ENCODE measurements at regions not wholly inside any gene's neighbourhood (a gene's known extent, or its start where the extent isn't known, plus 50 kb on each side); places are given as distances from the start of the nearest gene placed in this dataset.

GRCh38 chr19:41521931-41522555 is 53.9 kb upstream of the CEACAM21 start:
- POLR2A ChIA-PET: no interaction called here
- Mint-ChIP-seq H3K9me3 (no peaks in the 10 kb centered on the region), H3K4me3 (peak overlapping the region; percentile 72), H3K4me1 (ENCODE audit: low read depth) (peaks cover 21% of the 10 kb centered on the region), H3K27me3 (peaks cover 38% of the 10 kb centered on the region), H3K27ac (peak overlapping the region; percentile 81), H3K36me3 (ENCODE audit: low read depth) (no peaks in the 10 kb centered on the region)
- ATAC-seq: peak; percentile 63
- peak; percentile 59 for DNase-seq
- intact Hi-C loops (cut with micrococcal nuclease): loop anchor here (5.0 kb wide), 1 partner anchor 40 kb away; no protein-coding TSS in a partner anchor
- CTCF ChIA-PET: interaction anchor here (0.8 to 2.3 kb wide), 5 partner anchors 11 to 75 kb away, joined by 3 to 5 read pairs (median 4); no protein-coding TSS in a partner anchor
- peak; percentile 27 for TF ChIP-seq CTCF (IDR thresholded peaks at IDR 0.05)

GRCh38 chr19:41525989-41526388 is 50.0 kb upstream of the CEACAM21 start:
- Mint-ChIP-seq H3K9me3 (peaks cover 19% of the 10 kb centered on the region), H3K4me3 (no peak overlapping the region), H3K4me1 (ENCODE audit: low read depth) (peaks cover 43% of the 10 kb centered on the region), H3K27me3 (peaks cover 43% of the 10 kb centered on the region), H3K27ac (no peak overlapping the region), H3K36me3 (ENCODE audit: low read depth) (peaks cover 6% of the 10 kb centered on the region)
- DNase-seq: no peak
- no peak for ATAC-seq
- no peak for TF ChIP-seq CTCF (IDR thresholded peaks at IDR 0.05)
- ChIA-PET POLR2A (no interaction called here), CTCF (interaction anchor here (0.9 kb wide), 3 partner anchors 14 to 76 kb away, joined by 3 to 4 read pairs (median 3); no protein-coding TSS in a partner anchor)
- intact Hi-C loops (cut with micrococcal nuclease): no loop called here

Data from activated CD8-positive, alpha-beta T cell treated with anti-CD3 and anti-CD28 coated beads for 36 hours (primary cell).